HG03575 (cell line): ENCODE measurements at regions not wholly inside any gene's neighbourhood (a gene's known extent, or its start where the extent isn't known, plus 50 kb on each side); places are given as distances from the start of the nearest gene placed in this dataset.
"Not testable (repeated sequence)": the region's sequence is repeated elsewhere in the genome, so short reads cannot be mapped to it uniquely, and the experiment has no call there.

Source experiments
- ATAC-seq: cut with Tn5 transposase; IDR thresholded peaks from one replicate; pipeline ENCODE4 v1.9.1; 2021; ENCODE audit not compliant: unreplicated experiment, insufficient number of reproducible peaks, low FRiP score; ENCODE audit errors: extremely low read depth

GRCh38 chr5:58314356-58315210, 145.3 kb downstream of the PLK2 start:
- ATAC-seq = no peak

GRCh38 chr5:58312299-58312698, 147.6 kb downstream of the PLK2 start:
- no peak for ATAC-seq

DNA sequence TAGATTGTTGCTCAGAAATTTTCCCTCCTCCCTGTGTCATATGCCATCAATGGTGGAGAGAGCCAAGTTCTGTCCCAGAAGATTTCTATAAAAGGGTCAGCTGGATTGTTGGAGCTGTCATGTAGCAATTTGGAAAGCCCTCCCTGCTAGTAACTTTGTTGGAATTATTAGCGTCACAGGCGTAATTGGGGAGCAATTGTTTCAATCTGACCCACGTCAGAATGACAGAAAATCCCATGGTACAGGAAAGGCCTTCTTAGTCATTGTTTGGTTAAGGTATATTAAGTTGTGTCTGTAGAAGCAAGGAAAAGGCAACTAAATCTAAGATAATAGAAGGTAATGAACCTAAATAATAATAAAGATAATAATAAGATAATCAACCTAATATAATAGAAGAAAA, 148.4 kb downstream of the PLK2 start:
- no peak for ATAC-seq

GRCh38 chr5:58308384-58308783, 151.5 kb downstream of the PLK2 start:
- ATAC-seq = not testable (repeated sequence)

DNA sequence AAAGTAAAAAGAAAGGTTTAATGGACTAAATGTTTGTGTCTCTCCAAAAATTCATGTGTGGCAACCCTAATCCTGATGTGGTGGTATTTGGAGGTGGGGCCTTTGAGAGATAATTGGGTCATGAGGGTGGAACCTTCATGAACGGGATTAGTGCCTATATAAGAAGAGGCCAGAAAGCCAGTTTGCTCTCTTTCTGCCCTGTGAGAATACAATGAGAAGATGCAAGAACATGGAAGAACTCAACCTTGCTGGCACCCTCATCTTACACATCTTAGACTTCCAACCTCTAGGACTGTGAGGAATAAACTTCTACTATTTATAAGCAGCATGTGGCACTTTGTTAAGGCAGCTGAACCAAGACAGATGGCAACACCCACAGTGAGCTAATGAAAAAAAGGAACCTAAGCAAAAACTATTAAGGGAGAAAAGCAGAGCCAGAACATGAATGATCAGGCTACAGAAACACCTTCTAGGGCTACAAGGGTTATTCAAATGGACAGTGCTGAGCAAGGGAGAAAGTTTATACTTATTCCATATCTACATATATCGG, 159.5 kb downstream of the PLK2 start:
- no peak for ATAC-seq

DNA sequence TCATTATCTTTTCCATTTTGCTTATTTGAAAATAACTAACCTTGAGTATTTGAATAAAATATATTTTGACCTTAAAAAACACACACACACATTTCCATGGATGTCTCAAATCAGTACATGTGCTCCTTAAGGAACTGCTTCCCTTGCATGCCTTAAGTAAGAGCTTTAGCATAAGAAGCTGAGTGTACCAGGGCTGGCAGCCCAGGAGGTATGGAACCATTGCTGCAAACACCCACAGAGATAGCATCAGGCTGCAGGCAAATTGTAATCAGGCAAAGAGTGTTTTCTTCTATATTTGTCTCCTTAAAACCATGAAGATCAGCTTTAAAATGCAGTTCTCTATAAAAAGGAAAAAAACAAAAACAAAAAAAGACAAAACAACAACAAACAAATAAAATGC, 160.6 kb downstream of the PLK2 start:
- ATAC-seq = no peak

- peak; percentile 62 for ATAC-seq
Measured at GRCh38 chr5:58294598-58295305, 165.1 kb downstream of the PLK2 start.

DNA sequence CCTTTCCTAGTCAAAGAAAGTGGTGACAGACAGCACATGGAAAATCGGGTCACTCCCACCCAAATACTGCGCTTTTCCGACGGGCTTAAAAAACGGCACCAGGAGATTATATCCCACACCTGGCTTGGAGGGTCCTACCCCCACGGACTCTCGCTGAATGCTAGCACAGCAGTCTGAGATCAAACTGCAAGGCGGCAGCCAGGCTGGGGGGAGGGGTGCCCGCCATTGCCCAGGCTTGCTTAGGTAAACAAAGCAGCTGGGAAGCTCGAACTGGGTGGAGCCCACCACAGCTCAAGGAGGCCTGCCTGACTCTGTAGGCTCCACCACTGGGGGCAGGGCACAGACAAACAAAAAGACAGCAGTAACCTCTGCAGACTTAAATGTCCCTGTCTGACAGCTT, 171.6 kb downstream of the PLK2 start:
- not testable (repeated sequence) for ATAC-seq

- ATAC-seq = no peak
Measured at GRCh38 chr5:58286741-58287140, 173.1 kb downstream of the PLK2 start.

GRCh38 chr5:58285900-58286299, 174.0 kb downstream of the PLK2 start:
- no peak for ATAC-seq

- no peak for ATAC-seq
Measured at GRCh38 chr5:58284886-58285285, 175.0 kb downstream of the PLK2 start.

DNA sequence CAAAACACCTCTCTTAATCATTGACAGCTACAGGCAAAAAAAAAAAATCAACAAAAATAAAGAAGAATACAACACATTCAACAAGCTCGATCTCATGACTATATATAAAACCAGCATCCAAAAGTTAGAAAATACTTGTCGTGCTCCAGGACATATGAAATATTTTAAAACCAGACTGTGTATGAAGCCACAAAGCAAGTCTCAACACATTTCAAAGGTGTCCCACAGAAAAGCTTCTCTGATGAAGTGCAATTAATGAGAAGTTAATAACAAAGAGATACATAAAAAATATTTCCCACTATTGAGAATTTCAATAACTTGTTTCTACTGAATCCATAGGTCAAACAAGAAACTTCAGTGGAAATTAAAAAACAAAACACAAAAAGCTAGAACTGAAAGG, 178.7 kb downstream of the PLK2 start:
- ATAC-seq = no peak

DNA sequence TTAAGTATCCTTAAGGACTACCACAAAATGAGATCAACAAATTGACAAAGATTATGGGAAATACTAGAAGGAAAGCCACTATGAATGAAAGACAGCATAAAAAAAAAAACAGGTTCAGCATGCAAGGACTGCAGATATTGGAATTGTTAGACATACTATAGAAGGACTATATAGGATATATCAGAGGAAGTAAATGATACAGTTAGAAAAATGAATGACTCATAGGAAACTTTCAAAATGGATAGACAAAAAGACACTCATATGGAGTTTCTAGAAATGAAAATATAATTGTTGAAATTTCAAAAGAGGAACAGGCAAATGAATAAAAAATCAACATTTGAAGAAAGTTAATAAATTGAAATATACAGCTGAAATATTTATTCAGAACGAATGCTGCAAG, 180.6 kb downstream of the PLK2 start:
- ATAC-seq = no peak

- ATAC-seq = no peak
Measured at GRCh38 chr5:58276431-58276830, 183.5 kb downstream of the PLK2 start.

GRCh38 chr5:58275516-58275915, 184.4 kb downstream of the PLK2 start:
- ATAC-seq = no peak

GRCh38 chr5:58274191-58274590, 185.7 kb downstream of the PLK2 start:
- no peak for ATAC-seq

GRCh38 chr5:58273711-58274110, 186.2 kb downstream of the PLK2 start:
- ATAC-seq = no peak

- ATAC-seq = no peak
Measured at GRCh38 chr5:58268268-58268667, 191.6 kb downstream of the PLK2 start.

- ATAC-seq = no peak
Measured at GRCh38 chr5:58266402-58266801, 193.5 kb downstream of the PLK2 start.

DNA sequence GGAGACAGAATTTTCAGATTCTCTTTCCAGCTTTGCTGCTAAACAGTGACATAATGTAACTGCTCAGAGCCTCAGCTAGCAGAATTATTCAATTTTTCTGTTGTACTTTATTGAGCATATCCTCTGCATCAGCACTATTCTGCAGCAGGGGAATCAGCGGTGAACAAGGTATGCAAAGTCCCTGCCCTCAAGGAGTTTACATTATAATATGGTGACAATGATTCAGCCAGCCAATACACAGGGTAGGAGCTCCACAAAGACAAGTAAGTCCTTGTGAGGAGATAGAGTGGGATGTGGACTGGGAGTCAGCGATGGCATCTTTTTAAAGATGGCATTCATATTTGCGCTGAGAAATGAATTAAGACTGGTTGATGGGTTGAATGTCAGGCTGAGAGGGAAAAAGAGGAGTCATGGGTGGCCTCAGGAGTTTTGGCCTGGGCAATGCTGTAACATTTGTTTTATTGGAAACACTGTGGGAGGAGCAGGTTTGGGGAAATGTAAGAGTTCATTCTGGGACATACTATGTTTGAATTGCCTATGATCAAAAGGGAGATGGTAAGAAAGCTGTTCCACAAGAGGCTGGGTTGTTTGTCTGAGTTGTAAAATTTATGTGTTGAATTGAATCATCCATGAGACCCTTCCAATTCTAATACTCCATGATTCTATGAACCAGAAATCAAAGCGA, 194.5 kb downstream of the PLK2 start:
- ATAC-seq = no peak
